ENCODE measurements at regions not wholly inside any gene's neighbourhood (a gene's known extent, or its start where the extent isn't known, plus 50 kb on each side); places are given as distances from the start of the nearest gene placed in this dataset.
A peak's percentile ranks its signal among the peaks of the same experiment; 100 is the strongest.
"Not testable (repeated sequence)": the region's sequence is repeated elsewhere in the genome, so short reads cannot be mapped to it uniquely, and the experiment has no call there.

- DNase-seq = no peak
Observed at GRCh38 chr7:23887660-23888059, 177.6 kb downstream of the STK31 start.

- no peak for DNase-seq
Observed at GRCh38 chr7:23888958-23889357, 178.9 kb downstream of the STK31 start.

GRCh38 chr7:23889566-23889965, 179.5 kb downstream of the STK31 start:
- no peak for DNase-seq

GRCh38 chr7:23892019-23892418, 182.0 kb downstream of the STK31 start:
- DNase-seq = no peak

- peak; percentile 69 for DNase-seq
Observed at GRCh38 chr7:23893176-23893941, 183.3 kb downstream of the STK31 start.

GRCh38 chr7:23893942-23894891, 184.2 kb downstream of the STK31 start:
- peak; percentile 46 for DNase-seq

- no peak for DNase-seq
Observed at GRCh38 chr7:23894892-23895569, 185.0 kb downstream of the STK31 start.

- DNase-seq = peak; percentile 83
Observed at GRCh38 chr7:23895666-23896096, 185.7 kb downstream of the STK31 start.

GRCh38 chr7:23898619-23899018, 188.6 kb downstream of the STK31 start:
- DNase-seq = no peak

GRCh38 chr7:23904901-23905300, 194.9 kb downstream of the STK31 start:
- not testable (repeated sequence) for DNase-seq

- DNase-seq = no peak
Observed at GRCh38 chr7:23907012-23907411, 197.0 kb downstream of the STK31 start.

GRCh38 chr7:23909426-23909825, 199.4 kb downstream of the STK31 start:
- no peak for DNase-seq

- no peak for DNase-seq
Observed at GRCh38 chr7:23912065-23912464, 202.0 kb downstream of the STK31 start.

- DNase-seq = no peak
Observed at GRCh38 chr7:23913016-23913415, 203.0 kb downstream of the STK31 start.

GRCh38 chr7:23915236-23915635, 205.2 kb downstream of the STK31 start:
- no peak for DNase-seq

- no peak for DNase-seq
Observed at GRCh38 chr7:23918286-23918685, 208.3 kb downstream of the STK31 start.

GRCh38 chr7:23918856-23919255, 208.8 kb downstream of the STK31 start:
- no peak for DNase-seq

GRCh38 chr7:23925088-23925487, 215.1 kb downstream of the STK31 start:
- DNase-seq = no peak

- DNase-seq = no peak
Observed at GRCh38 chr7:23927709-23928417, 217.8 kb downstream of the STK31 start.

- no peak for DNase-seq
Observed at GRCh38 chr7:23928418-23928775, 218.4 kb downstream of the STK31 start.

- DNase-seq = no peak
Observed at GRCh38 chr7:23930312-23930711, 220.3 kb downstream of the STK31 start.

GRCh38 chr7:23931633-23932032, 221.6 kb downstream of the STK31 start:
- DNase-seq = no peak

GRCh38 chr7:23938215-23938614, 228.2 kb downstream of the STK31 start:
- no peak for DNase-seq
